ENCODE measurements at regions not wholly inside any gene's neighbourhood (a gene's known extent, or its start where the extent isn't known, plus 50 kb on each side); places are given as distances from the start of the nearest gene placed in this dataset.
A peak's percentile ranks its signal among the peaks of the same experiment; 100 is the strongest.

DNA sequence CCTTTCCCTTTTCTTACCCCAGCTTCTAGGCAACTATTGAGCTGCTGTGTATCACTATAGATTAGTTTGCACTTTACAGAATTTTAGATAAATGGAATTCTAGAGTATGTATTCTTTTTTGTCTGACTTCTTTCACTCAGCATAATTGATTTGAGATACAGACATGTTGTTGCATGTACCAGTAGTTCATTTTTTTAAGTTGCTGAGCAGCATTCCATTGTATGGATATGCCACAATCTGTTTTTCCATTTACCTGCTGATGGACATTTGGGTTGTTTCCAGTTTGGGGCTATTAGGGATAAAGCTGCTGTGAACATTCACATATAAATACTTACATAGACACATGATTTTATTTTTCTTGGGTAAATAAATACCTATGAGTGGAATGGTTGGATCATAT lies 135.7 kb downstream of the IGF1 start:
- no TSS peak for BruUV-seq (replicated peaks)
- Mint-ChIP-seq H3K27ac (ENCODE audit: low read depth, unreplicated experiment) (no peak overlapping the region), H3K9me3 (ENCODE audit: unreplicated experiment) (no peaks in the 10 kb centered on the region), H3K4me1 (ENCODE audit: insufficient read depth, unreplicated experiment) (no peaks in the 10 kb centered on the region), H3K27me3 (ENCODE audit: insufficient read depth, unreplicated experiment) (no peaks in the 10 kb centered on the region), H3K4me3 (ENCODE audit: unreplicated experiment) (no peak overlapping the region), H3K36me3 (ENCODE audit: insufficient read depth, unreplicated experiment) (no peaks in the 10 kb centered on the region)
- ChIA-PET CTCF (interaction anchor here (0.7 kb wide), 1 partner anchor 59 kb away, joined by 3 read pairs; no protein-coding TSS in a partner anchor), POLR2A (no interaction called here)
- DNase-seq (ENCODE audit: unreplicated experiment), result no peak
- intact Hi-C loops (cut with micrococcal nuclease), result no loop called here
- TF ChIP-seq, protein P1, sequence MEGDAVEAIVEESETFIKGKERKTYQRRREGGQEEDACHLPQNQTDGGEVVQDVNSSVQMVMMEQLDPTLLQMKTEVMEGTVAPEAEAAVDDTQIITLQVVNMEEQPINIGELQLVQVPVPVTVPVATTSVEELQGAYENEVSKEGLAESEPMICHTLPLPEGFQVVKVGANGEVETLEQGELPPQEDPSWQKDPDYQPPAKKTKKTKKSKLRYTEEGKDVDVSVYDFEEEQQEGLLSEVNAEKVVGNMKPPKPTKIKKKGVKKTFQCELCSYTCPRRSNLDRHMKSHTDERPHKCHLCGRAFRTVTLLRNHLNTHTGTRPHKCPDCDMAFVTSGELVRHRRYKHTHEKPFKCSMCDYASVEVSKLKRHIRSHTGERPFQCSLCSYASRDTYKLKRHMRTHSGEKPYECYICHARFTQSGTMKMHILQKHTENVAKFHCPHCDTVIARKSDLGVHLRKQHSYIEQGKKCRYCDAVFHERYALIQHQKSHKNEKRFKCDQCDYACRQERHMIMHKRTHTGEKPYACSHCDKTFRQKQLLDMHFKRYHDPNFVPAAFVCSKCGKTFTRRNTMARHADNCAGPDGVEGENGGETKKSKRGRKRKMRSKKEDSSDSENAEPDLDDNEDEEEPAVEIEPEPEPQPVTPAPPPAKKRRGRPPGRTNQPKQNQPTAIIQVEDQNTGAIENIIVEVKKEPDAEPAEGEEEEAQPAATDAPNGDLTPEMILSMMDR (IDR thresholded peaks at IDR 0.05; ENCODE audit: unreplicated experiment), result no peak

DNA sequence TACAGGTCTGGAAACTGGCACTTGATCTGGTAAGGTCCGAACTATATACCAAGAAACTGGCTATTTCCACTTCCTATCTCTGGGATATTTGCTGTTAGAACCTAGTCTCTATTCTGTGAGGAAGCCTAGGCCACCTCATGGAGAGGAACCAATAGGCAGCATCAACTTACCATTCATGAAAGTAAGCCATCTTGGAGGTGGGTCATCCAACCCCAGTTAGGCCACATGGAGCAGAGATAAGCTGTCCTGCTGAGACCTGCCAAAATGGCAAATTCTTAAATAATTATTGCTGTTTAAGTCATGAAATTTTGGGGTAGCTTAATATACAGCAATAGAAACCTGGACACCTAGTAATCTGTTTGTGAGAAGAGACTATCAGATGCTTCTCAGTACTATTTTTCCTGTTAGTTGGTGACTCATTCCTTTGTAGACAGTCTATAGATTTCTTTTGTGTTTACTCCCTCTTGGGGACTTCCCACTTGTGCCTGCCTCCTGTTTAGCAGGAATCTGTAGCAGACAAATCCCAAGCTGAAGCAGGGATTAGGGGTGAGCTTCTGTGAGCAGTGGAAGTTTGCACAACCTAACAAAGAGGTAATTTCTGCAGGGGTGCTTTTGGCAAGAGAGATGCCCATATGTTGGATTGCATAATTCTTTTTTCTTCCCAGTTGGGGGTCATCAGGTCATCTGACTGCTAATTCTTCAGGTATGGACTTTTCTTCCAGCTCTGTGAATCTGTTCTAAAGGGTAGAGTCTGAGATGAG lies 136.8 kb downstream of the IGF1 start:
- peak; percentile 43 for DNase-seq (ENCODE audit: unreplicated experiment)
- ChIA-PET POLR2A (no interaction called here), CTCF (interaction anchor here (0.7 kb wide), 3 partner anchors 33 to 61 kb away, joined by 3 read pairs; no protein-coding TSS in a partner anchor)
- TF ChIP-seq, protein P1 (IDR thresholded peaks at IDR 0.05; ENCODE audit: unreplicated experiment), result no peak
- Mint-ChIP-seq H3K4me1 (ENCODE audit: insufficient read depth, unreplicated experiment) (no peaks in the 10 kb centered on the region), H3K27me3 (ENCODE audit: insufficient read depth, unreplicated experiment) (no peaks in the 10 kb centered on the region), H3K9me3 (ENCODE audit: unreplicated experiment) (no peaks in the 10 kb centered on the region), H3K36me3 (ENCODE audit: insufficient read depth, unreplicated experiment) (no peaks in the 10 kb centered on the region), H3K27ac (ENCODE audit: low read depth, unreplicated experiment) (no peak overlapping the region), H3K4me3 (ENCODE audit: unreplicated experiment) (no peak overlapping the region)
- no TSS peak for BruUV-seq (replicated peaks)
- intact Hi-C loops (cut with micrococcal nuclease), result no loop called here

DNA sequence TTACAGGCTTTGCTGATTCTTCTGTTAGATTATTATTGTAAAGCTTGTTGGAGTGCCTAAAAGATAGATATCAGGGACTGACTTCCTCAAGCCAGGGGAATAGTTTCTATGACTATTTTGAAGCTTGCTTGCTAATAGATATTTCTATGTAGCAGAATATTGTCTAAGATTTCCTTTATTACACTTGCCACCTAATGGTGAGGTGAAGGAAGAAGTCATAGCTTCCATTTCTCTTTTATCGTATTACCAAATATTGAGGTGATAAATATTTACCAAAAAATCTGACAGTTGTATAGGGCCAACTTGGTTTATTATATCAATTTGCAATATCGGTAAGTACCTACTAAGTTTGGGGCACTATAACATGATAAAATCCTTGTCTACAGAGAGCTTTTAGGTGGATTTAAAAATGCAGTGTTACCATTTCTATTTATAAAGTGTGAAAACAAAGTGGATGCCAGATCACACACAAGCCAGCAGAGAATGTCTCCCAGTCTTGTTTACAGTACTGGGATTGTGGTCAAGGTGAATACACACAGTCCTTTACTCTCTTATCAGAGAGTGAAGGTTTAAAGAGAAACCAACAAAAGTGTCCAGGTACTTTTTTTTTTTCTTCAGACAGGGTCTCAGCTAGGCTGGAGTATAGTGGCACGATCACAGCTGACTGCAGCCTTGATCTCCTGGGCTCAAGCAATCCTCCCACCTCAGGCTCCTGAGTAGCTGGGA lies 137.9 kb downstream of the IGF1 start:
- CTCF ChIA-PET, result no interaction called here
- no peaks in the 10 kb centered on the region for H3K36me3 Mint-ChIP-seq (ENCODE audit: insufficient read depth, unreplicated experiment)
- no peaks in the 10 kb centered on the region for H3K27me3 Mint-ChIP-seq (ENCODE audit: insufficient read depth, unreplicated experiment)
- DNase-seq (ENCODE audit: unreplicated experiment), result no peak
- no TSS peak for BruUV-seq (replicated peaks)
- no peak overlapping the region for H3K27ac Mint-ChIP-seq (ENCODE audit: low read depth, unreplicated experiment)
- no peaks in the 10 kb centered on the region for H3K9me3 Mint-ChIP-seq (ENCODE audit: unreplicated experiment)
- POLR2A ChIA-PET, result no interaction called here
- no peak overlapping the region for H3K4me3 Mint-ChIP-seq (ENCODE audit: unreplicated experiment)
- intact Hi-C loops (cut with micrococcal nuclease), result no loop called here
- H3K4me1 Mint-ChIP-seq (ENCODE audit: insufficient read depth, unreplicated experiment), result no peaks in the 10 kb centered on the region
- TF ChIP-seq, protein P1 (IDR thresholded peaks at IDR 0.05; ENCODE audit: unreplicated experiment), result no peak

DNA sequence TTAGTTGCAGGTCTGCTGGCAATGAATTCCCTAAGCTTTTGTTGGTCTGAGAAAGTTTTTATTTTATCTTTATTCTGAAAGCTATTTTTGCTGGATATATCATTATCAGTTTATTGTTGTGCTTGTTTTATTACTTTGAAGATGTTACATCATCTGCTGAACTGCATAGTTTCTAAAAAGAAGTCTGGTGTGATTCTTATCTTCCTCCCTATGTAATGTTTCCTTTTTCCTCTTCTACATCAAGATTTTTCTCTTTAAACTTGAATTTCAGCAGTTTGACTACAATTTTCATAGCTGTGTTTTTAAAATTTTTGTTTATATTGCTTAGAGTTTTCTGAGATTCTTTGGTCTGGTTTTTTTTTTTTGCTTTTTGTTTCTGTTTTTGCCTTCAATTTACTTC lies 137.1 kb upstream of the PMCH start:
- DNase-seq (ENCODE audit: unreplicated experiment), result no peak
- CTCF ChIA-PET, result interaction anchor here (0.8 kb wide), 1 partner anchor 1180 kb away, joined by 3 read pairs; no protein-coding TSS in a partner anchor
- POLR2A ChIA-PET, result no interaction called here

More for the DNA sequence above, 137.1 kb upstream of the PMCH start:
- Mint-ChIP-seq H3K4me1 (ENCODE audit: insufficient read depth, unreplicated experiment) (no peaks in the 10 kb centered on the region), H3K27me3 (ENCODE audit: insufficient read depth, unreplicated experiment) (no peaks in the 10 kb centered on the region), H3K36me3 (ENCODE audit: insufficient read depth, unreplicated experiment) (no peaks in the 10 kb centered on the region), H3K4me3 (ENCODE audit: unreplicated experiment) (no peak overlapping the region), H3K9me3 (ENCODE audit: unreplicated experiment) (peaks cover 13% of the 10 kb centered on the region), H3K27ac (ENCODE audit: low read depth, unreplicated experiment) (no peak overlapping the region)
- intact Hi-C loops (cut with micrococcal nuclease), result no loop called here
- TF ChIP-seq, protein P1 (IDR thresholded peaks at IDR 0.05; ENCODE audit: unreplicated experiment), result no peak
- BruUV-seq (replicated peaks), result no TSS peak
